Fibroblast of skin of abdomen (primary cell): ENCODE measurements at regions not wholly inside any gene's neighbourhood (a gene's known extent, or its start where the extent isn't known, plus 50 kb on each side); places are given as distances from the start of the nearest gene placed in this dataset.

ENCODE experiments used
- DNase-seq: peaks from one replicate; pipeline ENCODE4 v3.0.0-alpha.2; 2013

DNA sequence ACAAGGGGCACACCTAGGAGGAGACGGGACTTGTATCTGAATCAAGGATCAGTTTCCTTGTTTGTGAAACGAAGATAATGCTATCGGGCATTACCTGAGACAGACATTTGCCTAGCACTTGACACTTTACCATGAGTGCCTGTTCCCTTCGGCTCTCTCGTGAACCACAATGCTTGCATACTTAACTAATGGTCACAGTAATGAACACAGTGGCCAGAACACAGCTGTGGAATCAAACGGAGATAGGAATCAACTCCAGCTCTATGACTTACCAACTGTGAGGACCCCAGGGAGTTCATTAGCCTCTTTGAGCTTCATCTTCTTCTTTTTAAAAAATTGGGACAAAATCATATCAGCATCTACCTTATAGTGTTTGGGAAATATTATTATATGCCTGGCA lies 207.8 kb downstream of the DRD1 start:
- DNase-seq = no peak

DNA sequence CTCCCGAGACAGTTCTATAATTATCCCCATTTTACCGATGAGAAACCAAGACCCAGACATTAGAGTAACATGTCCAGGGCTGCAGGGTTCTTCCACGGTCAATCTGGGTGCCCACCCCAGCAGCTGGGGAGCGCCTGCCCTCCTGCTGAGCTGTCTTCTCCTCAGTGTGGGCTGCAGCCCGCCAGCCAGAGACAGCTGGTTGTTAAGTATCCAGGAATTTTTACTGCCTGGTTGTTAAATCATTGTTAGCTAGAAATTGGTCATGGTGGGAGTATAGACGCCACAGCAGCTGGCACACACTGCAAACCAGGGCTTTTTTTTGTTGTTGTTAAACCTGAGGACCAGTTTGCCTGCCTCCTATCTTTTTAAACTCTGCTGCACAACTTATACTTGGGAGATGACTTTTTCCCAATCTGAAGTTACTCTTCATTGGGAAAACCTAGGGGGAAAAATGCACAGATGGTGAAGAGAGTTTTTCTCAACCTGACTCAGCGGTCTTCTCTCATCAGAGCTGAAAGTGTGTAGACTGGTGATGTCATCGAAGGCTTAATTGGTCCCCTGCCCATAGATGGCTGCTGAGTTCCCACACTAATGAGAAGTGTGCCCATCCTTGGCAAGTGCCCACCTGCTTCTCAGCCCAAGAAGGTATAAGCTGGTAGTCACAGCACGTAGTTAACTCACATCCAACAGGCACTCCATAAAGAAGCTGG lies 208.6 kb downstream of the DRD1 start:
- DNase-seq = peak; percentile 45

DNA sequence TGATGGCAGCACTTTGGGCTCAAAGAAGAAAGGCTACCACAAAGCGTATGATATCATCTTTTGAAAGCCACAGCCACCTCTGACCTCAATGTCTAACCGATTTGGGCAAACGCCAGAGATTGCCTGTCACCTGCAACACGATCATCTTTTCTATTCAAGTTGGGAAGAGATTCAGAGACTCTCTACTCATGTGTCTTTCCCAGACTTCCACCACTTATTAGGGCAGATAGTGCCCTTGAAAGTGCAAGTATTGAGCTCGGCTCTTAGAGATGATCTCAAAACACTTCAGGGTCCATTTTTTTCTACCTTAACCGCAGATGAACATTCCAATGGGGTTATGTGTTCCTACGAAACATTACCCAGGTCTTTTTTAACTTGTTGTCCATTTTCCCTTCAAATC lies 213.7 kb downstream of the DRD1 start:
- no peak for DNase-seq

DNA sequence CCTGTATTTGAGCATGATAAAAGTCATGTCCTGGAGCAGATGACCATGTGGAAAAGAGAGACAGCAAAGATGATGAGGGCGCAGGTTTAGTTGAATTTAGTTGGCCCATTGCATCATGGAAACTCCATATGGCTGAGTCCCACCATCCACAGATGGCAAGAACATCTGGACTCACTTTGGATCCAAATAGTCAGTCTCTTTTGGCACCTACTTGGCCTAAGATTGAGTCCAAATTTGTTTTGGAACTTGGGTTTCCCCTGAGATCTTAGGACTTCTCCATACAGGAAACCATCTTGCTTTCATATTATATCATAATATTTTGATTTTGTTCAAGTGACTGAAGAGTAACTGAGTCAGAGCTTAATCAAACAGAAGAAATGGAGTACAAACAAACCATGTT lies 217.5 kb downstream of the DRD1 start:
- DNase-seq = no peak

DNA sequence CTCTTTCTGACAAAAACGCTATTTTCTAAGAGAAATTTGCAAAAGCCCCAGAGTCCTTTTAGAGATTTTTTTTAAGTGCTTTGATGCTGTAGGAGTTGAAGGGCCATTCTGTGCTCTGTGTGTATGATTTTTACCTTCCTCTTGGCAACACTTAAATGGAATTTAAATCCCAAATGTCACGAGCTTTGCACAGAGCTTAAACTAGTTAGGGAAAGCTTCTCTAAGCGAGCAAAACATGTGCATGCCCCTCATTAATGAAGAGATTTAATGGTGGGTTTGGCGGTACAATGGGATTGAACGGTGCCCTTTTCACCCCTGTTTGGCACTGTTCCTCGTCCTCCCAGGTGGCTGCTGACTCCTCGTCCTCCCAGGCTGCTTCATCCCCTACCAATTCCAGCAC lies 220.7 kb downstream of the DRD1 start:
- DNase-seq = no peak

DNA sequence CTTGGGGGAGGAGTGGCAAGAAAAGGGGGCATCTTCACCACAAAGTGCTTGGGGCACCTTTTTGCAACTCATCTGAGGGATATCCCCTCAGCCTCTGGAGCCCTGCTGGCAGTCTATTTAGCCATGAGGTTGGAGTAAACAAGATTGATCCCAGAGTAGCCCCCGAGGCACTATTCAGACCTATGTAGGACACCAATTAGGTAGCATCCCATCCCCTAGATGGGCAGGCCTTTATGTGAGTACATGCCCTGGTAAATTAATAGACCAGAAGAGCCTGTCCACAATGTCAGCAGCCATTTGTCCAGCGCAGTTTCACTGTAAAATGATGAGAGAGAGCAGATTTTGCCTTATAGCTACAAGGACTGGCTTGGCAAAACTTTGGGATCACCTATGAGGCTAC lies 221.4 kb downstream of the DRD1 start:
- no peak for DNase-seq

DNA sequence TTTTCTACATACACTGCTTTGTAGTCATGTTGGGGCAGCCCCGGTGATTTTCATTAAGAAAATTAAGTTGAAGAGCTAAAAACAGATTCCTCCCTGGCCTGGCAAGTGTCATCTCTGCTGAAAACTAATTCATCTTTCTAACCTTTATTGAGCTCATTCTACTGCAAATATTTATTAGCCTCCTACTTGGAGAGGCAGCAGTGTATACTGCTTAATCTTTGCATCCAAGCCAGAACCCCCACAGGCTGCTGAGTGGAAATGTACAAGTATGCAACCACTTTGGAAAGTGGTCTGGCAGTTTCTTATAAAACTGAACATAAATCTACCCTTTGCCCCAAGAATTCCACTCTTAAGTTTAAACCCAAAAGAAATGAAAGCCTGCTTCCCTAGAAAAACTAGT lies 223.4 kb downstream of the DRD1 start:
- peak; percentile 39 for DNase-seq

DNA sequence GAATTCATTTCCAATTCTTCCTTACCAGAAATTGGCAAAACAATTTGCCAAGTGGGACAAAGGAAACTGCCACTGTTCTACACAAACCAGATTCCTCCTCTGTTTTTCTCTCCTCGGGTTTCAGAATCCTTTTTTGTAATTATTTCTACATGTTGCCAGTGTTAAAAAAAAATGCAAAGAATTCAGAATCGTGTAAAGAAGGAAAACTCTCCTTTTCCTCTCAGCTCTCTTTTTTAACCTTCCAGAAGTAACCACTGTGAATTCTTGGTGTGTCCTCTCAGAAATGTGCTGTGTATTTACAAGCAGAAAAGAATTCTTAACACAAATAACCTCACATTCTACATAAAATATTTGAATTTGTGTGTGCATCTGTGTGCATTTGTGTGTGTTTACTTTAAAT lies 224.6 kb downstream of the DRD1 start:
- DNase-seq = no peak

DNA sequence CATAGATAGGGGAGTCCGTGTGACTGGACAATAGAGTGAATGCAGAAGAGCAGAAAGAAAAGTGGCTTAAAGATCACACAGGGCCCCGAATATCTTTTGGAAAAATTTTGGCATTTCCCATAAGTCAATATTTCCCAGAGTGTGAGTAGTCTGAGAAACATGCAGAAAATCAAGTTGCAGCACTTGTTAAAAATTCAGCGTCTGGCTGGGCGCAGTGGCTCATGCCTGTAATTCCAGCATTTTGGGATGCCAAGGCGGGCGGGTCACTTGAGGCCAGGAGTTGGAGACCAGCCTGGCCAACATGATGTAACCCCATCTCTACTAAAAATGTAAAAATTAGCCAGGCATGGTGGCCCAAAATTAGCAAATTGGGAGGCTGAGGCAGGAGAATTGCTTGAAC lies 227.0 kb downstream of the DRD1 start:
- peak; percentile 60 for DNase-seq

DNA sequence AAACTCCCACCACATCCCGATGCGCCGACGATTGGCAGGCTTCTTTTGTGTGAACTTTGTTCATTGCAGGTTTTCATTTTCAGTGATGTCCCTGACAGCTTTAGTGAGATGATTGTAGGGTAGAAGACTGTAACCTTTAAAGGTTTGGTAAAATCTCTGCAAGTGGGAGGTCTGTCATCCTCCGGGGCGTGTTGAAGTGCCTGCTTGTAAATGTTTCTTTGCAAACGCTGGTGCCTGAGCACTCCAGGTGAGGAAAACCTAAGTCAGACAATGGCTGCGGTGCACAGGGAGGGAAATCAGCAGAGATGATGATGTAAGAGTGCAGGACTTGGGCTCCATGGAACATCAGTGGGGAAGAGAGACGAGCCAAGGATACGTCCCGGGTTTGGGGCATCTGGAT lies 228.1 kb downstream of the DRD1 start:
- DNase-seq = no peak

DNA sequence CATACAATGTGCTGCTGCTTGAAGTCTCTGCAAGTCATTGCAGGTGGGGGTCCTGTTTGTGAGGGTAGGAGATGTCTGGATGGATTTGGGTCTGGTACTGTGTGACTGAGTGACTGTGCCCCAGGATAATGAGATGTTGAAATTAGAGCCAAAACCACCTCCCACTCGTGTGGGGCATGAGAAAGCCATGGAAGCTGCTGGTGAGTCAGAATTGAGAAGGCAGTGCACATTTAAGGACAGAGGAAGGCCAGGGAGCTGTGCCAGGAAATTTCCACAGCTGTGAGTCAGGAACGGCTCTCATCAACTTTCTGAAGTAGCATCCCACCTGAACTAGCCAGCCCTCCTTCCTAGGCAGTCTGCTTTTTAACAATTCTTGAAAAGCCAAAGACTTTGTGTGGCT lies 229.8 kb downstream of the DRD1 start:
- peak; percentile 89 for DNase-seq

DNA sequence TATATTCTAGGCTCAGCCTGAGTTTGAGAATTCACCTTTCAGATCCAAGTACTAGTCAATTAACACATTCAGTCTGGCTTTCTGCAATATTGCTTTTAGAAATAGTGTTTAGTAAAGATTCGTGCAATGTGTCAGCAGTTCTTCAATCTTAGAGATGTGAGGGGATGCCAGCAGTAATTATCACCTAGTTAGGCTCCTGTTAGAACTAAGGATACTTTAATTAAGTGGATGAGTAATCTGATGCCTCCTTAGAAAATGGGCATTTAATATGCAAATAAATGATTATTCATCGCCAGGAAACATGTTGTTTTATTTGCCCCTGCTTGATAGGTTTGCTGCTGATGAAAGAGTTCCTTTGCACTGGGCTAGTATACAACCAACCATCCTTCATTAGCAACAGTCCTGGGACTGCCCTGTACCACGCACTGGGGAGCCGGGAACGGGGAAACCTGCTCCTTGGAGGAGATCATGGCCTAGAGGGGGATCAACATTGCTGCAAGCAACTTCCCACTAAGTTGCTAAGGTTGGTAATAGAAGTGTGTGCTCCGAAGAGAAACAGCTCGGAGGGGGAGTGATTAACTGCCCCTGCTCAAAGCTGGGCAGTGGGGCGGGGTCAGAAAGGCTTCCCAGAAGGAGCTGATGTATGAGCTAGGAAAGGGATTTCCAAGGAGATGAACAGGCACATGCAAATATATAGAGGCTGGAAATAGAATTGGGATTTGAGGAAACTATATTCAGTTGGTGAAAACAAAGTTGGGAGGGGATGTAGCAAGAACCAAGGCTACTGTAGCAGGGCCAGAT lies 231.8 kb downstream of the DRD1 start:
- DNase-seq = no peak

DNA sequence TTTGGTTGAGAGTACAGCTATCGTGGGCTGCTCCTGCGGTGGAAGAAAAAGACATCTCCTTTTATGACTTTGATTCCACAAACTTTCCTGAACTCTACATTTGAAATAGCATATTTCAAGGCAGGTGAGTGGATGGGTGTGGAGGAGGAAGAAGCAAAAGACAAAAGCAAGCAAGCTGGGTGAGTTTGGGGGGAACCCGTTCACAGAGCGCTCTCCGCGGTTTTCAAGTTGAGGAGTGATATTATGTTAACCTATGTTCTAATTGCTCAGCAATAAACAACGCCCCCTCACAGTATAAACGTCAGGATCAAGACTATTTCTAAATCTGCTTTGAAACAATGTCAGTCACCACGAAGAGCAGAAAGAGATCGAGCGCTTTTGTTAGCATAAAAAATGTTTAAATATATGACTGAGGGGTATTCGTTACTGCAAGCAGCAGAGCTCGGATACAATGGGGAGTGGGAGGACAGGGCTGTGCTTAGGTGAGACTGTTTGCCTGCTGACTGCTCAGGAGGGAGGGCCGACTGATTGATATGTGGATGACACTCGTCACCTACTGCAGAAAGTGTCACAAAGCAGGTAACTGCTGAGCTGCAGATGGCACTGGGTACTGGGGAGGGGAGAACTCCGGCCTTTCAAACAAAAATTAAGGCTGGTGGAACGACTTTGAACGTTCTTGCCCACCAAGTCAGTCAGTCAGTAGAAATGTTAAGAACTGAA lies 236.5 kb downstream of the DRD1 start:
- DNase-seq = no peak

DNA sequence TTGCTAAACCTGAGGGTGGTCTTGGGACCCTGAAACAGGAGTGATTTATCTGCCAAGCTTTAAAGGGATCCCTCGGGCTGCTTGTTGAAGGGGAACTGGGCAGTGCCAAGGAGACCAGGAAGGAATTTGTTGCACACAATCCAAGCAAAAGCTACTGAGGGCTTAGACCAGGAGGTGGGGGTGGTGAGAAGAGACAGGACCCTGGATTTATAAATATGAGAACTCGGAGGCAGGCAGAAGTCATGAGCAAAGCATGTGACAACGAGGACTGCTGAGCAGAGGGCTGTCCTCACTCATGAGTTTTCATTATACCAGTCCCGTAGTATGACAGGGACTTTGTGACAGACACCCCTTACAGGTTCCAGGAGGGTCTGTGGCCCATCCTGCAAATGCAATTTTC lies 237.3 kb downstream of the DRD1 start:
- DNase-seq = no peak

DNA sequence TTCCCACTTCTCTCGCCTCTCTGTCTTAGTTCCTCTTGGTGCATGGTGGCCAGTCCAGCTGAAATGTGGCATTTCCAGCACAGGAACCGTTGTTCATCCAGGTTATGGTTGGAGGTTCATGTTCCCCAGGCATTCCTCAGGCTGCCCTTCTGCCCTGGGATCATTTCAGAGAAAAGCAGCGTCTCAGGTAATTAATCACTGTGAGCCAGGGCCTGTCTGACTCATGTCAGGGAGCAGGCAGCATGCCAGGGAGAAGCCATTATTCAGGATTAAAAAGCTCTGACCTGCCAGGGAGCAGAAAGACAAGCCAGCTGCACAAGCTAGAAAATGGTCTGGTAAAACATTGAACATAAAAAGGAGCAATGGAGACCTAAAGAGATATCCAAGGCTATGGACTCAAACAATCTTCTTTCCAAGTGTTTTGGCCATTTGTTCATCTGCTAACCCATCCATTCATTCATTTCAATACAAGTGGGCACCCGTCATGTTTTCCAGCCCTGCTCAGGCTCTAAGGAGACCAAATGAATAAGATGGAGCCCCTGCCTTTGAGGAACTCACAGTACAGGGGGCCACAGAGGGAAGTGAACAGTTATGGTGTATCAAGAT lies 241.4 kb downstream of the DRD1 start:
- DNase-seq = peak; percentile 82

DNA sequence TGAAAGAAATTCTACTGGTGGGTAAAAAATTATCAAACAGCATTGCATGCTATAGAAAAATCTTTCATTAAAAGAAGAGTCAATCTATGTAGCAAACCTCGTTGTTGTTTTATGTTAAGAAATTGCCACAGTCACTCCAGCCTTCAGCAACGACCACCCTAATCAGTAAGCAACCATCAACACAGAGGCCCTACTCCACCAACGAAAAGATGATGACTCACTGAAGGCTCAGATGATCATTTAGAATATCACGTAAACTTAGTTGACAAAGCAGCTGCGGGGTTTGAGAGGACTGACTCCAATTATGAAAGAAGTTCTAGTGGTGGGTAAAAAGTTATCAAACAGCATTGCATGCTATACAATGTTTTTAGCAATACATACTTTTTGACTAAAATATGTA lies 242.6 kb downstream of the DRD1 start:
- no peak for DNase-seq

DNA sequence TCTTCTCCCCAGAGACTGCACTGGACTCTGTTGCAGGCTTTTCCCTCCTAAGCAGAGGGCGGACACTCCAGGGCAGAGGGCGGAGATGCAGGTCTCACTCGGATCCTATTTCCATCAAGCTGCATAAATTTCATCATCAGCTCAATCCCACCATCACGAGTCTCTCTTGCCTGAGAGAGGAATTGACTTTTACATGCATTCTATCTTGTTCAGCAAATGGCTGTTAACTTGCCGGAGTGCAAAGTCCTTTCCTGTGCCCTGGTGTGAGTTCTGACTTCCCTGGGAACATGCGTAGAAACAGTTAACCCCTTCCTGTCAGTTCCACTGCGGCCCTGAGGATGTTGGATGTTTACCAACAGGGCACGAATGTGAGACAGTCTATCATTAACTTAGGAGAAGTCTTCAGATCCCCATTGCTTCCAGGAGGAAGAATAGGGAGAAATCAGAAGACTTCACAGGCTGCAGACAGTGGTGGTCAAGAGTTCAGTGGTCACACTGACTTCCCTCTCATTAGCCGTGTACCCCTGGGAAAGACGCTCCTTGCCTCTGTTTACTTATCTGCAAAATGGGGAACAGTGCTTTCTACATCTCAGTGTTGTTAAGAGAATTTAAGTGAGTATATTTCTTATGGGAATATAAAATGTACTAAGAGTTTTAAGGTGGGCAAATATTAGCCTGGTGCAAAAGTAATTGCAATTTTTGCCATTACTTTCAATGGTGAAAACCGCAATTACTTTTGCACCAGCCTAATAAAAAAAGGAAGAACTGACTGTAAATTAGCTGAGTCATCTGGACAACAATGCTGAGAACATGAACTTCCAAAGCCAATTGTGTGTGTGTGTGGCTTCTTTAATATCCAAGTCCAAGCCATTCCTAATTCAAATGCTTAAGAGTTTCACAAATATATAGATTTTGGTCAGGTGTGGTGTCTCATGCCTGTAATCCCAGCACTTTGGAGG lies 248.0 kb downstream of the DRD1 start:
- peak; percentile 80 for DNase-seq

DNA sequence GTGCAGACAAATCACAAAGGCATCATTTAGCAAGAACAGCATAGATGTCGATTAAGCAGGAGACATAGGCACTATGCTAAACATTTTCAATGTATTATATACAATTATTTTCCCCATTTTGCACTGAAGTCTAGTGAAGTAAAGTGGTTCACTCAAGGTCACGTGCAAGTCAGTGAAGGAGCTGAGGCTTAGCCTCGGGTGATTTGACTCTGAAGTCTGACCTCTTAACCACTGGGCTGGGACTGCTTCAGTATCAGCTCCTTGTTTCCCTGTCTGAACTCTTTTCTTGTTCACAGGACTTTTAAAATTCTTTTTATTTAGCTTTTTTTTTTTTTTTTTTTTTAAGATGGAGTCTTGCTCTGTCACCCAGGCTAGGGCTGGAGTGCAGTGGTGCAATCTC lies 262.7 kb downstream of the DRD1 start:
- no peak for DNase-seq

DNA sequence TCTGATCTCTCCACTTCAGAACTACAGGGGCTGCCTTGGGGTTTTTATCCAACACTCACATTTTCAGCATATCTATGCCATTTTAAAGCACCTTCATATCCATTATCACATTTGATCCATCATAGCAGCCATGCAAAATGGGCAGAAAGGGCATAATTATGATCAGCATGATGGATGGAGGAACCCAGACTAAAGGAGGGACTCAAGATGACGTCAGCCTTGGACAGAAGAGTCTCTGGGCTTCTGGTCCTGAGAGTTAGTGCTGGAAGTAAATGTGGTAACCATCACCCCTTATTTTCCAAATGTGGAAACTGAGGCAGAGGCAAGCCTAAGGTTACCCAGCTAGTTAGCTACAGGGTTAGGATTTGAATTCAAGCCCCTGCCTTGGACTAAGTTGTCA lies 273.1 kb downstream of the DRD1 start:
- no peak for DNase-seq

DNA sequence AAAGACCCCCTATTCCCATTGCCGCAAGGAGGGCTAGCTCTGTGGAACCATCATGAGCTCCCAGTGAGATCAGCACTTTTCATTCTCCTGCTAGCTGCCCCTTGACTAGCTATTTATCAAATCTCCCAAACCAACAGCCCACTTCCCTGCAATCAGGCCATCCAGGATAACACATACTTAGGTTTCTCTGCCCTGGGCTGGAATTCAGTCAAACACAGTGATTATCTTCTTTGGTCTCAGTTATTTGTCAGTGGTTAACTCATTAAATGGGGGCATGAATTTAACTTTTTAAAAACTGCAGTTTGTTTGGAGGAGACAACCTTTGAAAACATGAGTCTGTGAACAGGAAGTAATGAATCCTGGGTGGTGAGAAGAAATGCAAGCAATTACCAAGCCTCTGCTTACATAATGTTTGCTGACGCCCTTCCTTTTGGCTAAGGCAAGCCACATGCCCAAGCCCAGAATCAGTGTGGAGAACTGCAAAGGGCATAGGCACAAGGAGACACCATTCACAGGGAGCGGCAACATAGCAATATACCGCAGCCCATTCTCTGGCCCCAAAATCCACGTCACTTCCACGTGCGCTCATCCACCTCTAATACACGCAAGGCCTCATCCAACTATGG lies 275.0 kb downstream of the DRD1 start:
- no peak for DNase-seq

DNA sequence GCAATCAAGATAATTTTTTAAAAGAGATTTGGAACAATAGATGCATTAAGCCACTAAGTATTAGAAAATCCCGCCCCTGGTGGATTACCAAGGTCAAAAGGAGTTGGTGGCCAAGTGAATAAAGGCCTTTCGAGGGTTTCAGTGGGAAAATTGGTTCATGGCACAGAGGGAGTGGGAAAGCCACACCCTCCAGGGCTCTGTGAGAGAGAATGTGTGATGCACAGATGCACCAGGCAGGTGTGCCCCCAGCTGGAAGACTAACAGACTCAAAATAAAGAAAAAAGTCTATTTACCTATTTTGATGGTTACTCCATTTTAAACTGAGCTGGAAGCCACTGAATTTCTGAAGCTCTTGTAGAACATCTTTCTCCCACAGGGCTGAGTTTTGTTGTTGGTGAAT lies 278.0 kb downstream of the DRD1 start:
- no peak for DNase-seq
